Ureter (tissue), 1 donor: ENCODE measurements at regions not wholly inside any gene's neighbourhood (a gene's known extent, or its start where the extent isn't known, plus 50 kb on each side); places are given as distances from the start of the nearest gene placed in this dataset.
"Not testable (repeated sequence)": the region's sequence is repeated elsewhere in the genome, so short reads cannot be mapped to it uniquely, and the experiment has no call there.

Experiments
- DNase-seq: peaks from one replicate; pipeline ENCODE4 v3.0.0-alpha.2; 2020; ENCODE audit warnings: low spot score
- donor health status: DM: yes; HTN: yes; CAD: no.

DNA sequence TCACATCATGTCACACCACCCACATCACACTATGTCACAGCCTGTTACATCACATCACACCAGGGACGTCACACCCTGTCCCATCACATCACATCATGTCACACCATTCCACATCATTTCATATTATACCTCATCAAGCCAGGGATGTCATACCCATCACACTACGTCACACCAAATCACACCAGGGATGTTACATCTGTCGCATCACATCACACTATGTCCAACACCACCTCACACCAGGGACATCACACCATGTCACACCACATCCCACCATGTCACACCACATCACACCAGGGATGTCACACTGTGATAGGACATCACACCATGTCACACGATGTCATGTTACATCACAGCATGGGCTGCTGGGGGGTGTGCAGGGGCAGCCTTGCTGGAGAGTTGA lies 110.6 kb downstream of the TMEM121 start:
- no peak for DNase-seq

DNA sequence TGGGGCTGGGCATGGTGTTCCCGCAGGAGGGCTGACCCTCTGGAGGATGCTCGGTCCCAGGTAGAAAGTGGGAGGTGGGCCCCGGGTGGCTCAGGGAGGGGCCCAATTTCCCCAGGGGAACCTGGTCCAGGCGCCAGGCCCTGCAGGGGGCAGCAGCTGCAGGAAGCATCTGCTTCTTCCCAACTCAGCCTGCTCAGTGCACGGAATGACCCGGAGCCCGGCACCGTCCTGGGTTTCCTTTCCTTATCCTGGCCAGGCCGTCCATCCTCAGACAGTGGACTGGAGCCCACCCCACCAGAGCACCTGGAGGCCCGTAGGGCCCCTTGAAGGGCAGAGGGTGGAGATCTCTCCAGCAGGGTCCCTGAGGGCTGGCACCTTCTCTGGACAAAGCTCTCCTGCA lies 111.0 kb downstream of the TMEM121 start:
- not testable (repeated sequence) for DNase-seq

DNA sequence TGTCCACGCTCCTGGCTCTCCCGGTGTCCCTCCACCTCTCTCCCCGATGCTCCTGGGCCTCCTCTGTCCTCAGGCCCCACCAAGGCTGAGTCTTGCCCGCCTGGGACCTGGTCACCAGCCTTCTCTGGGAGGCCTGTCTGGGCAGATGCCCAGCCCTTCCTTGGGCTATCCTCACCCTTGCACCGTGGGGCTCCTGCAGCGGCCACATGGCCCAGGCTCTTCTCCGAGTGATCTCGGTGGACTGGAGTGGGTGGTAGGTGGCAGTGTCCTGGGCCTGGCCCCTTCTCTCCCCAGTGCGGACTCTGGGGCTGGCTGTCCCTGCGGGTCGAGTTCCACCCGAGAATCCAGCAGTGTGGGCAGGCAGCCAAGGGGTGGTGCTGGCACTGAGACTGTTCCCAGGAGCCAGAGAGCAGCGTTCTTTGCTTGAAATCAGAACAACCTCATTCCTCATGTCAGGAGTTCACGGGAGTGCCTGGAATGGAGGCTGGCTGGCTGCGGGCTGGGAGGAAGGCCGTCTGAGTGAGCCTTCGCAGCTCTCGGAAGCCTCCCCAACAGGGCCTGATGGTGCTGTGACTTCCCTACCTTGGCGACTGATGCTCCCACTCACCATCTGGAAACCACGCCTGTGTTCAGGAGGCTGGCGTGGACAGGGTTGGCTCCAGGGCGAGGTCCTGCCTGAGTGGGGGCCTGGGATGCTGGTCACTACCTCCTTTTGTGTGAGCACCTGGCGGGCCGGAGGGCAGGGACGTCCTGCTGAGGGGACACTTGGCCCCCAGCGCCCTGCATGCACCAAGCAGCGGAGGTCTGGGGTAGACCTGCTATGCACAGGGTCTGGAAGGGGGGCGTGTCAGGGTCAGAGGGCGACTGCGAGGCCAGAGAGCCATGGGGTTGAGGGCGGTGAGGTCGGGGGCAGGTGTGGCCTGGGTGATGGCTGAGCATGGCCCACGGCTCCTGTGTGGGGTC lies 113.9 kb downstream of the TMEM121 start:
- not testable (repeated sequence) for DNase-seq

DNA sequence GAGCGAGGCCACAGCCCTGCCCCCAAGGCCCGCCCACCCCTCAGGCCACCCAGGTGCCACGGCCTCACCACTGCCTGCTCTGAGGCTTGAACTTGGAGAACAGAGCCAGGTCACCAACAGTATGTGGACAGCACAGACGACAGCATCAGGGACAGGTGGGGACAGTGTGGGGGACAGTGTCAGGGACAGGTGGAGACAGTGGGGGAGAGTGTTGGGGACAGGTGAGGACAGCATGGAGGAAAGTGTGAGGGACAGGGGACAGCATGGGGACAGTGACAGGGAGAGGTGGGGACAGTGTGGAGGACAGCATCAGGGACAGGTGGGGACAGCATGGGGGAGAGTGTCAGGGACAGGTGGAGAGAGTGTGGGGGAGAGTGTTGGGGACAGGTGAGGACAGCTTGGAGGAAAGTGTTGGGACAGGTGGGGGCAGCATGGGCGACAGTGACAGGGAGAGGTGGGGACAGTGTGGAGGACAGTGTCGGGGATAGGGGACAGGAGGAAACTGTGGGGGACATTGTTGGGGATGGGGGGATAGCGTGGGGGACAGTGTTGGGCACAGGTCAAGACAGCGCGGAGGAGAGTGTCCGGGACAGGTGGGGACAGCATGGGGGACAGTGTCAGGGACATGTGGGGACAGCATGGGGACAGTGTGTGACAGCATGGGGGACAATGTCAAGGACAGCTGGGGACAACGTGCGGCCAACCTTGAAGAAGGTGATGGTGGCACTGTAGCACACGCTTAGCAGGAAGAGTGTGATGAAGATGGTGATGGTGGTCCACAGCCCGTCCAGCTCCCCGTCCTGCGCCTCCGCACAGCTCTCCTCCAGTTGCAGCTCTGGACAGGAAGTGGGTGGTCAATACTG lies 114.9 kb downstream of the TMEM121 start:
- DNase-seq, result no peak

DNA sequence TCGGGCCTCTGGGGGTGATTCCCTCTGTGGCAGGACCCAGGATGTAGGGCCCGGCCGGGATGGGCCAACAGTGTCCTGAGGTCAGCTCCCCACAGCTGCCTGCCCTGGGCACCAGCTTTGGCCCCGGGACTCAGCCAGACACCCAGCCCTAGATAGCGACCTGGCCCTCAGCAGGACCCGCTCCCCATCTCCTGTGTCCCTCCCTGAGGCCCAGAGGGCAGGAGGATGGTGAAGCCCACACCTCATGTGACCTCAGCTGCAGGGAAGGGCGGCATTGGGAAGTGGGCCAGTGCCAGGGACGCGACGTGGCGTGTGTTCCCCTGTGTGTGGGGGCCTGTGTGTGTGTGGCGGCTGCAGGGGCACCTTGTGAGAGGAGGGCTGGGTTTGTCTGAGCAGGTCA lies 115.6 kb downstream of the TMEM121 start:
- DNase-seq, result not testable (repeated sequence)

DNA sequence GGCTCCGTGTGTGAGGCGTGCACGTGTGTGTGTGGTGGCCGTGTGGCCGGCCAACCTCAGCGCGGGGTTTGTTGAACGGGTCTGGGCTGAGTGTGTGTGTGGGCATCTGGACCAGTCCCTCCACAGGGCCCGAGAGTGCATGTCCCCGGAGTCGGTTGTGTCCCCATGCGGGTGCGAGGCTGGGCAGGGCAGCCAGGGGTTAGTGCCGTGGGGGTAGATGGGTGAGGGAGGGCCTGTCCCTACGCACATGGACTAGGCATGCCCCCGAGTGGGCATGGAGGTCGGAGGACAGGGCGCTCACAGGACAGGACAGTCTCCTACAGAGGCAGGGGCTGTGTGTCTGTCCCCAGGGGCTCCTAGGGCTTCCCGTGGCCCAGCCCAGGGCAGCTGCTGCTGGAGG lies 116.1 kb downstream of the TMEM121 start:
- DNase-seq, result not testable (repeated sequence)

DNA sequence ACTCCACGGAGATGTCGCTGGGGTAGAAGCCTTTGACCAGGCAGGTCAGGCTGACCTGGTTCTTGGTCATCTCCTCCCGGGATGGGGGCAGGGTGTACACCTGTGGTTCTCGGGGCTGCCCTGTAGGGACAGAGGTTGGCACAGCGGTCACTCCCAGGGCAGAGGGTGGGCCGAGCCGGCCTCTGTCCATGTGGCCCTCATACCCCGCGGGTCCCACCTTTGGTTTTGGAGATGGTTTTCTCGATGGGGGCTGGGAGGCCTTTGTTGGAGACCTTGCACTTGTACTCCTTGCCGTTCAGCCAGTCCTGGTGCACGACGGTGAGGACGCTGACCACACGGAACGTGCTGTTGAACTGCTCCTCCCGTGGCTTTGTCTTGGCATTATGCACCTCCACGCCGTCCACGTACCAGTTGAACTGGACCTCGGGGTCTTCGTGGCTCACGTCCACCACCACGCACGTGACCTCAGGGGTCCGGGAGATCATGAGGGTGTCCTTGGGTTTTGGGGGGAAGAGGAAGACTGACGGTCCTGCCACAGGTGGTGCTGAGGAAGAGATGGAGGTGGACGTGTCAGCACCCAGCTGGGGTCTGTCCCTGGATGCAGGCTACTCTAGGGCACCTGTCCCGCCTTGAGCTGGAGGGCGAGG lies 117.1 kb downstream of the TMEM121 start:
- not testable (repeated sequence) for DNase-seq

DNA sequence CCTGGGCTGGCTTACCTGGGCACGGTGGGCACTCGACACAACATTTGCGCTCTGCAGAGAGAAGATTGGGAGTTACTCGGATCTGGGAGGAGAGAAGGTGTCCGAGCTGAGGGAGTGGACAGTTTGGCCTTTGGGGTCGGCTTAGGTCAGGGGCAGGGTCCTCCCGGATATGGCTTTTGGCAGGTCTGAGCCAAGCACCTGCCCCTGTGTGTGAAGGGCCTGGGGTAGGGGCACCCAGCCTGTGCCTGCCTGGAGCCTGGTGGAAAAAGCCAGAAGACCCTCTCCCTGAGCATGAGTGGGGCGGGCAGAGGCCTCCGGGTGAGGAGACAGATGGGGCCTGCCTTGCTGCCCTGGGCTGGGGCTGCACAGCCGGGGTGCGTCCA lies 117.7 kb downstream of the TMEM121 start:
- not testable (repeated sequence) for DNase-seq

DNA sequence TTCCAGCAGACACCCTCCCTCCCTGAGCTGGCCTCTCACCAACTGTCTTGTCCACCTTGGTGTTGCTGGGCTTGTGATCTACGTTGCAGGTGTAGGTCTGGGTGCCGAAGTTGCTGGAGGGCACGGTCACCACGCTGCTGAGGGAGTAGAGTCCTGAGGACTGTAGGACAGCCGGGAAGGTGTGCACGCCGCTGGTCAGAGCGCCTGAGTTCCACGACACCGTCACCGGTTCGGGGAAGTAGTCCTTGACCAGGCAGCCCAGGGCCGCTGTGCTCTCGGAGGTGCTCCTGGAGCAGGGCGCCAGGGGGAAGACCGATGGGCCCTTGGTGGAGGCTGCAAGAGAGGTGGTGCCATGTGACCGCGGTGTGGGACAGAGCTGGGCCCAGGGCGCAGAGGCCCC lies 118.1 kb downstream of the TMEM121 start:
- DNase-seq, result not testable (repeated sequence)

DNA sequence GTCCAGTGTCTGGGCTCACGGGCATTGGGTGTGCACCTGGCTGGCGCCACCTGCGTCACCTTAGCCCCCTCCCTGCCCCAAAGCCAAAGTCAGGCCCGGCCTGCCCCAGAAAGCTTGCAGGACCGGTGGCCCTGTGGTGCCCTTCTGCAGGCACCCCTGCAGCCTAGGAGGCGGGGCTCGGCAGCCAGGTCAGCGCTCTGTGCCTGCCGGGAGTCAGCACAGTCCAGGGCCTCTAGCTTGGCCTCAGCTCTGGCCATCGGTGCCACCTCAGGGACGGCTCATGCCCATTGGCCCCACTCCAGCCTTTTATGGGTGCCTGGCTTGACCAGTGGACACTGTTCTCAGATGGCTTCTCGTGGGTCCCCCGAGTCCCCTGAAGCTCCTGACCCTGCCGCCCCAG lies 118.5 kb downstream of the TMEM121 start:
- not testable (repeated sequence) for DNase-seq

DNA sequence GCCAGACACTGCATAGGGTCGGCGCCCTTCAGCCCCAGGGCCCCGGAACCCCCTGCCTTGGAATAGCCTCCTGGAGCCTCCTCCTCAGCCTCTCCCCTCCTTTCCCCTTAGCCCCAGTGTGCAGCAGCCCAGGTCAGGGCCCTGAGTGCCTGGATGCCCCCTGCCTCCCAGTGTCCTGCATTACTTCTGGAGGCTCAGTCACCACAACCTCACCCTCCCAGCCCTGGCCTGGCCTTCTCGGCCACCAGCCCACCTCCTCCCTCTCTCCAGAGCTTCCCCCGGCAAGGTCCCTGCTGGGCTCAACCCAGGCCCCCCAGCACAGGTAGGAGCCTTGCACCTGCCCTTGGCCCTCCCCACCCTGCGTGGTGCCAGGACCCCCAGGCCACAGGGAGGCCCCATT lies 119.0 kb downstream of the TMEM121 start:
- DNase-seq, result not testable (repeated sequence)

DNA sequence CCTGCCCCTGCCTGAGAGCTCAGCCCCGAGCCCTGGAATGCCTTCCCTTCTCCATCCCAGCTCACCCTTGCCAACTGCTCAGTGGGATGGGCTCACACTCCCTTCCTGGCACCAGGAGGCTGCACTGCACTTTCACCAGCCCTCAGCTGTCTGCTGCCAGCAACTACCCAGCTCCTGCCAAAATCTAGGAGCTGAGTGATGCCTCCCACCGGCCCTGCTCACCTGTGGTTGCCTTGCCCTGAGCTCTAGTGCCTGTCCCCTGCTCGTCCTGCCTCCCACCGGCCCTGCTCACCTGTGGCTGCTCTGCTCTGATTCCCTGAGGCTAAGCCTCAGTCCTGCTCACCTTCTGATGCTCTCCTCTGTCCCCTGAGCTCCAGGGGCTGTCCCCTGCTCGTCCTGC lies 119.8 kb downstream of the TMEM121 start:
- DNase-seq, result no peak

DNA sequence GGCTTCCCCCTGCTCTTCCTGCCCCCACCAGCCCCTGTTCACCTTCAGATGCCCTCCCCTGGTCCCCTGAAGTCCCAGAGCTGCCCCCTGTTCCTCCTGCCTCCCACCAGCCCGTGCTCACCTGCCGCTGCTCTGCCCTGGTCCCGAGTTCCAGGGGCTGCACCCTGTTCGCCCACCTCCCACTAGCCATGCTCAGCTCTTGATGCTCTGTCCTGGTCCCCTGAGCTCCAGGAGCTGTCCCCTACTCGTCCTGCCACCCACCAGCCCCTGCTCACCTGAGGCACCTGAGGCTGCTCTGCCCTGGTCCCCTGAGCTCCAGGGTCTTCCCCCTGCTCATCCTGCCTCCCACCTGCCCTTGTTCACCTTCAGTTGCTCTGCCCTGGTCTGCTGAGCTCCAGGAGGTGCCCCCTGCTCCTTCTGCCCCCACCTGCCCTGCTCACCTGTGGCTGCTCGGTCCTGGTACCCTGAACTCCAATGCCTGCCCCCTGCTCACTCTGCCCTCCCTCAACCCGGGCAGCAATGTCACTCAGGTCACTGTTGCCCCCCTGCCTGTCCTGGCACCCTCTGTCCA lies 120.4 kb downstream of the TMEM121 start:
- not testable (repeated sequence) for DNase-seq

DNA sequence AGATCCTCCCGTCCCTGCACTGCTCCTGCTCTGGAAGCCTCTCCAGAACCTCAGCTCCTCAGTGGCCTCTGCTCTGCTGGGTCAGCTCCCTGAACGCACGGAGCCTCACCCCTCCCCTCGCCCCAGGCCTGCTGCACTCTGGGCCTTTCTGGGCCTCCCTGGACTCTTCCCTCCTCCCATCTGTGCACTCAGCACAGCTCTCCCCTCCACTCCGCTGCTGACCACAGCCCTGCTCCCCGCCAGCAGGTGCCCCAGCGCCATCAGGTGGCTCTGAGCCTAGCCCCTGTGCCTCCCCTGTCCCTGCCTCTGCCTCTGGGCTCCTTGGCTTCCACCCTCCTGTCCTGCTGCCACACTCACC lies 121.0 kb downstream of the TMEM121 start:
- DNase-seq, result not testable (repeated sequence)

DNA sequence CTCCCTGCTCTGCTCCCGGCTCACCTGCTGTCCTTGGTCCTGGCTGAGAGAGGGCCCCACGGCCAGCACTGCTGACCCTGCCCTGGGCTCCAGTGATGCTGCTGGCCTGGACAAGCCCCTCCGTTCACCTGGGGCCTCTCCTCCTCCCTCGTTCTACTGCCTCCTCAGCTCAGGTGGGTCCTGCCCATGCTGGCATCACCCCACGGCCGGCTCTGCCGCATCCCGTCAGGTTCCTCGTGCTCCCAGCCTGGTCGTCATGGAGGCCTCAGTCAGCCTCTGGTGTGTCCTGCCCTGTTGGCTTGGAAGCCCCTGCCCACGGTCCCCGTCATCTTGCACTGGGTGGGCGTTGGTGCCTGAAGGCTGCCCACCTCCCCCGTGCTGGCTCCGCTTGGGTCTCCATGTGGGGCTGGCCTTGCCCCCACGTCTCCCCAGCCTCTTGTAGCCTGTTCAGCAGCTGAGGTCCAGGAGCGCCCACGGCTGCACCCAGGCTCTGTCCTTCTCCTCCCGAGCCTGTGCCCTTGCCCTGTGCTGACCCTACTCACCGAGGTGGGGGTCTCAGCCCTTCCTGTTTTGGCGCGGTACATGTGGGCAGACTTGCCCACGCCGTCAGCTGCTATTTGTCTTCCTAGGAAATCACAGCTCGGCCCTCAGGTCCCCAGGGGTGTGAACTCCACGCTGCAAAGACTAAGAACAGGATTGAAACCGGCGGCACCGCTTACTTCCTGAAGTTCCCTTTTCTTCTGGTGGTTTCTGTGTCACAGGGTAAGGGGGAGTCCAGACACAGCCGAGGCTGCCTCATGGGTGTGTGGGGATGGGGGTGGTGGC lies 121.6 kb downstream of the TMEM121 start:
- no peak for DNase-seq

DNA sequence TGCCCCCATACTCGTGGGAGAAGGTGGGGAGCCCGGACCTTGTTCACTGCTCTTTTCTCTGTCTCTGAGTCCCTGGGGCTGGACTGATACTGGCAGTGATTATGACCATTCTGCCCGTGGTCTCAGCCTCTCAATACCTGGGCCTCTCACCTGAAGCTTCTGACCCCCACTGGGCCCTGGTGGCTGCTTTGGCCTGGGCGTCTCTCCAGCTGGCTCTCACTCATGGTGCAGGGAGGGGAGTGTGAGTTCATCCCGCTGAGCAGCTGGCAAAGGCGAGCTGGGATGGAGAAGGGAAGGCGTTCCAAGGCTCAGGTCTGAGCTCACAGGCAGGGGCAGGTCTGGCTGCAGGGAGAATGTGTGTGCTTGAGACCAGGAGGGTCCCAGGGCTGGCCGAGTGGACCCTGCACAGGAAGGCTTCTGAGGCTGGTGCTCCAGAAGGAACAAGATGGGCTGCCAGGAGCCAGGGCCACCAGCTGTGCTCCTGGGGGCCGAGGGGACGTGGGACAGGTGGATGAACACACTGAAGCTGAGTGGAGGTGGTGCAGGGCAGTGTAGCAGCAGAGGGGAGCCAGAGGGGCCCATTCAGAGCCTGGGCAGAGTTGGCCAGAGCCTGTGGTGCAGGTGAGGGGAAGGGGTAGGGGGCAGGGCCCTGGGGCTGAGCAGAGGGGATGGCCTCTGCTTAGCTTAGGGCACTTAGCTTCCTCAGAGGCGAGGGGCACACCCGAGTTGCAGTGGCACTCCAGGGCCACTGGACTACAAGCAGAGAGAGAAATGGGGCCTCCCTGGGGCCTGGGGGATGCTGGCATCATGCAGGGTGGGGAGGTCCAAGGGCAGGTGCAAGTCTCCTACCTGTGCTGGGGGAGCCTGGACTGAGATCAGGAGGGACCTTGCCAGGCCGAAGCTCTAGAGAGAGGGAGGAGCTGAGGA lies 122.5 kb downstream of the TMEM121 start:
- DNase-seq, result not testable (repeated sequence)

DNA sequence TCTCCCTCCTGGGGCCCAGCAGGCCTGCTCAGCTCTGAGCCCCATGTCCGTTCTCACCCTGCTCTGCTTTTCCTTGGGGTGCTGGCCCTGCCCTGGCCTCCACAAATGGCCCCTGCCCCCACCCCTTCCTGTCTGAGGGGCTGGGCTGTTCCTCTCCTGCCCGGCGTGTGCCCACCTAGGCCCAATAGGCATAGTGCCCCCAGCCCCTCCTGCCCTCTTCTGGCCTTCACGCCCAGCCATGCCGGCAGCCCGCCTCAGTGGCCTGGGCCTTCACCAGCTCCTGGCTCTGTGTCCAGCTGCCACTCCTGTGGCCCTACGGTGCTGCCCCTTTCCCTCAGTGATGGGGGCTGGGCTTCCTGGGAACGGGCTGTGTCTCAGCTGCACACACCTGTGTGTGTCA lies 125.9 kb downstream of the TMEM121 start:
- not testable (repeated sequence) for DNase-seq

DNA sequence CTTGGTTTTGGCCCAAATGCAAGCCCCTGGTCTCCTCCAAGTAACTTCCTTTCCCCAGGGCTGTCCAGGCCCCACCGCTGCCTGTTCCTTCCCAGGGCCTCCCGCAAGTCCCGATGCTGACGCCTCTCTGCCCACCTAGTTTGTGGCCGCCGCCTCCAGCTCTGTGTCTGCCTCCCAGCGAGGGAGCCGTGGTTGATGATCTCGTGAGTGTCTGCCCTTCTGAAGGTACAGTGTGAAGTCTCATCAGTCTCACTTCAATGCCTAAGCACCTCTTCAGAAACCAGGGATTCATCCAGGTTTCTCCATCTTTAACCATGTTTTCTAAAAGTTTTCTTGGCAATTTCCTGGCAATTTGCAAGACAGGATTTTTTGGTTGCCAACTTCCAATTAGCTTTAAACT lies 127.5 kb downstream of the TMEM121 start:
- DNase-seq, result not testable (repeated sequence)

DNA sequence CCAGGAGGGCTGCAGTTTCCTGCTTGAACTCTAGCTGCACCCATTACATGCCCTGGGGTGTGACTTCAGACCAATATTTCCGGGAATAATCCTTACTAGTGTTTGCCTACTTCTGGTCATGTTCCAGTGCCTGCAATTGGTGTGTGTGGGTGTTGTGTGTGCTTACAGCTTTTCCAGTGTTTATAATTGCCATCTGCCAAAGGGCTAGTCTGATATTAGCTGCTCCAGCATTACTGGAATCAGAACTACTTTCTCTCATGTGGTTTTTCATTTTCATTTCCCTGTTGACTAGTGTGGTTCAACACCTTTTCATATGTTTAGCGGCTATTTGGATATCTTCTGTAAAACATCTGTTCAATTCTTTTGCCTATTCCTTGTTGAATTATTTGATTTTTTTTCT lies 132.9 kb downstream of the TMEM121 start:
- not testable (repeated sequence) for DNase-seq
